H1 (cell line): ENCODE measurements at regions not wholly inside any gene's neighbourhood (a gene's known extent, or its start where the extent isn't known, plus 50 kb on each side); places are given as distances from the start of the nearest gene placed in this dataset.

ENCODE experiments used
- CTCF ChIA-PET: fragments of 300-600 bp; sonication (Branson Sonifier 250); formaldehyde crosslinking; loops from one replicate; lab custom pipeline; 2021; ENCODE audit not compliant: partially characterized antibody; lab: Charles Lee
- POLR2A ChIA-PET: fragments of 300-600 bp; sonication (Branson Sonifier 250); formaldehyde crosslinking; loops from one replicate; lab custom pipeline; 2021; ENCODE audit warnings: inconsistent platforms; ENCODE audit not compliant: partially characterized antibody; lab: Charles Lee
- DNase-seq, 2 experiments: peaks; one replicate each; pipeline versions ENCODE4 v3.0.0 to v3.0.0-alpha.2; 2010 to 2022; ENCODE audit warnings: low spot score in 2 of 2, low read depth in 1 of 2, mixed read lengths in 1 of 2
- FAIRE-seq: peaks from 2 replicates; lab custom pipeline; 2011; peaks lifted over from hg19 to GRCh38; lab: Jason Lieb, UNC
- H2AFZ ChIP-seq: 2 replicates; pipeline ENCODE4 v1.8.1; 2012; ENCODE audit warnings: low read length, inconsistent platforms
- H2AK5ac ChIP-seq: 2 replicates; pipeline ENCODE4 v1.6.1; 2013; ENCODE audit warnings: low read depth, low read length
- H2BK120ac ChIP-seq: replicated peaks from 2 replicates; pipeline ENCODE3; 2013; ENCODE audit warnings: low read depth, low read length, inconsistent platforms
- H2BK12ac ChIP-seq: 2 replicates; pipeline ENCODE4 v1.6.1; 2013; ENCODE audit warnings: low read depth, low read length
- H2BK15ac ChIP-seq: 2 replicates; pipeline ENCODE4 v1.6.1; 2013; ENCODE audit warnings: low read length
- H2BK20ac ChIP-seq: 2 replicates; pipeline ENCODE4 v1.6.1; 2013; ENCODE audit warnings: low read length
- H2BK5ac ChIP-seq: 2 replicates; pipeline ENCODE4 v1.6.1; 2013; ENCODE audit warnings: low read depth, low read length
- H3K14ac ChIP-seq: 2 replicates; pipeline ENCODE4 v1.6.1; 2013; ENCODE audit warnings: inconsistent platforms; ENCODE audit not compliant: insufficient read length
- H3K18ac ChIP-seq: 2 replicates; pipeline ENCODE4 v1.6.1; 2013; ENCODE audit warnings: low read length; ENCODE audit errors: extremely low read depth
- H3K23ac ChIP-seq: 2 replicates; pipeline ENCODE4 v1.6.1; 2013; ENCODE audit warnings: inconsistent platforms; ENCODE audit not compliant: insufficient read length
- H3K23me2 ChIP-seq: 2 replicates; pipeline ENCODE4 v1.6.1; 2013; ENCODE audit warnings: low read depth, low read length
- H3K27ac ChIP-seq: 2 replicates; pipeline ENCODE4 v1.6.1; 2011; ENCODE audit warnings: low read depth, low read length, inconsistent platforms
- H3K27me3 ChIP-seq, 4 experiments: replicated peaks in 1 of 4; 1 replicate in 1 of 4; 2 replicates in 3 of 4; pipeline versions ENCODE4 v1.6.1 to v1.8.1; 2011 to 2013; ENCODE audit warnings: low read length in 3 of 4, mild to moderate bottlenecking in 3 of 4, inconsistent platforms in 2 of 4, mixed read lengths in 2 of 4, moderate library complexity in 1 of 4; ENCODE audit not compliant: control insufficient read depth in 3 of 4, insufficient read depth in 3 of 4; ENCODE audit errors: extremely low read depth in 1 of 4
- H3K36me3 ChIP-seq, 4 experiments: 2 replicates each; pipeline versions ENCODE4 v1.6.1 to v1.8.1; 2011 to 2013; ENCODE audit warnings: mild to moderate bottlenecking in 4 of 4, low read length in 3 of 4, moderate library complexity in 2 of 4, control low read depth in 1 of 4, inconsistent platforms in 1 of 4; ENCODE audit not compliant: insufficient read depth in 4 of 4, control insufficient read depth in 2 of 4
- H3K4ac ChIP-seq: replicated peaks from 2 replicates; pipeline ENCODE3; 2013; ENCODE audit warnings: low read length, low read depth, mixed read lengths, inconsistent platforms; ENCODE audit not compliant: insufficient read length
- H3K4me1 ChIP-seq, 4 experiments: replicated peaks in 1 of 4; 1 replicate in 1 of 4; 2 replicates in 3 of 4; pipeline versions ENCODE4 v1.6.1 to v1.8.1; 2011 to 2013; ENCODE audit warnings: low read length in 3 of 4, inconsistent platforms in 2 of 4, mixed read lengths in 1 of 4; ENCODE audit not compliant: insufficient read depth in 4 of 4, control insufficient read depth in 3 of 4
- H3K4me2 ChIP-seq, 2 experiments: 2 replicates each; pipeline versions ENCODE4 v1.6.1 to v1.8.1; 2011 to 2013; ENCODE audit warnings: low read depth in 2 of 2, low read length in 2 of 2, control low read depth in 1 of 2, inconsistent platforms in 1 of 2, mild to moderate bottlenecking in 1 of 2; ENCODE audit not compliant: insufficient read depth in 1 of 2
- H3K4me3 ChIP-seq, 4 experiments: fragments of 200-600, 300-600 bp in 1 of 4; sonication (generic), shearing (Covaris generic), sonication (Bioruptor Twin) in 1 of 4; 2 replicates each; pipeline versions ENCODE4 v1.5.1 to v1.8.1; 2011 to 2016; ENCODE audit warnings: low read length in 4 of 4, low read depth in 3 of 4, control low read depth in 2 of 4, inconsistent platforms in 2 of 4, mild to moderate bottlenecking in 2 of 4, mixed read lengths in 1 of 4, moderate library complexity in 1 of 4; ENCODE audit not compliant: insufficient read depth in 2 of 4; ENCODE audit errors: extremely low read depth in 1 of 4
- H3K56ac ChIP-seq: replicated peaks from 2 replicates; pipeline ENCODE3; 2013; ENCODE audit warnings: low read depth, mild to moderate bottlenecking, mixed read lengths, low read length, inconsistent platforms; ENCODE audit not compliant: insufficient read length
- H3K79me1 ChIP-seq: 2 replicates; pipeline ENCODE4 v1.6.1; 2013; ENCODE audit warnings: low read depth, low read length, control low read depth
- H3K79me2 ChIP-seq, 2 experiments: 2 replicates each; pipeline versions ENCODE4 v1.6.1 to v1.8.1; 2012 to 2013; ENCODE audit warnings: low read length in 2 of 2, mild to moderate bottlenecking in 2 of 2, inconsistent platforms in 1 of 2; ENCODE audit not compliant: insufficient read depth in 2 of 2, control insufficient read depth in 1 of 2
- H3K9ac ChIP-seq, 4 experiments: replicated peaks in 1 of 4; 1 replicate in 1 of 4; 2 replicates in 3 of 4; pipeline versions ENCODE4 v1.6.1 to v1.8.1; 2011 to 2013; ENCODE audit warnings: low read depth in 3 of 4, low read length in 3 of 4, control low read depth in 2 of 4, mild to moderate bottlenecking in 2 of 4, moderate library complexity in 2 of 4, inconsistent platforms in 1 of 4; ENCODE audit errors: extremely low read depth in 1 of 4
- H3K9me3 ChIP-seq, 2 experiments: 2 replicates each; pipeline versions ENCODE4 v1.6.1 to v1.8.1; 2012 to 2013; ENCODE audit warnings: mild to moderate bottlenecking in 2 of 2, moderate library complexity in 2 of 2, control low read depth in 1 of 2, inconsistent platforms in 1 of 2, low read depth in 1 of 2, low read length in 1 of 2, mixed read lengths in 1 of 2; ENCODE audit not compliant: insufficient read depth in 2 of 2
- H4K20me1 ChIP-seq, 2 experiments: replicated peaks in 1 of 2; 2 replicates each; pipeline versions ENCODE3 to v1.8.1; 2011 to 2013; ENCODE audit warnings: inconsistent platforms in 2 of 2, low read length in 2 of 2, mild to moderate bottlenecking in 1 of 2; ENCODE audit not compliant: insufficient read depth in 2 of 2, control insufficient read depth in 1 of 2
- H4K5ac ChIP-seq: 2 replicates; pipeline ENCODE4 v1.6.1; 2013; ENCODE audit warnings: low read length, low read depth, mixed read lengths, inconsistent platforms; ENCODE audit not compliant: insufficient read length
- H4K8ac ChIP-seq: 2 replicates; pipeline ENCODE4 v1.8.0; 2013; ENCODE audit warnings: mild to moderate bottlenecking, moderate library complexity, low read length, inconsistent platforms; ENCODE audit not compliant: insufficient read depth; ENCODE audit errors: extremely low read depth
- H4K91ac ChIP-seq: replicated peaks from 2 replicates; pipeline ENCODE3; 2013; ENCODE audit warnings: low read length, mixed read lengths, inconsistent platforms; ENCODE audit not compliant: insufficient read length
- CBX5 ChIP-seq: fragments of 300-800, 300-1000 bp; sonication (generic); IDR thresholded peaks from 2 replicates; pipeline ENCODE4 v1.7.1; 2016; ENCODE audit warnings: antibody characterized with exemption, low read length, low read depth
- CTBP2 ChIP-seq: IDR thresholded peaks from 2 replicates; pipeline ENCODE4 v1.7.0; 2011; ENCODE audit warnings: borderline replicate concordance, mild to moderate bottlenecking, moderate library complexity, mixed read lengths, low read length; ENCODE audit not compliant: insufficient read depth, insufficient read length
- CTCF ChIP-seq, 3 experiments: IDR thresholded peaks; 1 replicate in 2 of 3; 2 replicates in 1 of 3; pipeline versions ENCODE4 v1.5.1 to v1.6.1; 2011; ENCODE audit warnings: low read length in 3 of 3, mild to moderate bottlenecking in 3 of 3, inconsistent platforms in 2 of 3, low read depth in 1 of 3, moderate library complexity in 1 of 3; ENCODE audit not compliant: insufficient read depth in 1 of 3; ENCODE audit errors: control extremely low read depth in 1 of 3
- RNF2 ChIP-seq: fragments of 200-900, 300-1000 bp; sonication (generic); IDR thresholded peaks from 2 replicates; pipeline ENCODE4 v1.7.1; 2016; ENCODE audit warnings: borderline replicate concordance, low read depth, mild to moderate bottlenecking, antibody characterized with exemption, low read length; ENCODE audit not compliant: poor library complexity, severe bottlenecking; ENCODE audit errors: missing control alignments
- SAP30 ChIP-seq: fragments of 300-600 bp; sonication (generic); IDR thresholded peaks from 2 replicates; pipeline ENCODE4 v1.7.1; 2012; ENCODE audit warnings: low read length, moderate library complexity, mild to moderate bottlenecking, inconsistent platforms; ENCODE audit not compliant: insufficient read depth, insufficient replicate concordance
- SIX5 ChIP-seq: IDR thresholded peaks from 2 replicates; pipeline ENCODE4 v1.6.1; 2011; ENCODE audit warnings: mild to moderate bottlenecking, low read depth, low read length
- TAF7 ChIP-seq: optimal IDR thresholded peaks from 2 replicates; pipeline ENCODE3; 2011; ENCODE audit warnings: low read depth, mild to moderate bottlenecking, inconsistent platforms, low read length, moderate library complexity, borderline replicate concordance
- WGBS, 2 experiments: shearing (Covaris generic) in 1 of 2; methylation state at CpG; one replicate each; pipeline versions ENCODE4 v1.1.6 to v1.1.7; 2013 to 2015; ENCODE audit warnings: low lambda C conversion rate in 2 of 2, mixed read lengths in 2 of 2, inconsistent platforms in 1 of 2, low coverage in 1 of 2, missing lambda C conversion rate in 1 of 2; ENCODE audit not compliant: insufficient replicate concordance in 2 of 2, insufficient coverage in 1 of 2, insufficient read length in 1 of 2; ENCODE audit errors: extremely low coverage in 1 of 2, missing lambda C conversion rate in 1 of 2; 5-methylcytosine and 5-hydroxymethylcytosine counted together

- Histone ChIP-seq H3K23ac (no peak overlapping the region), H3K27ac (no peak overlapping the region), H4K20me1 (no peaks in the 10 kb centered on the region), H4K5ac (no peak overlapping the region), H2BK12ac (no peak overlapping the region), H4K8ac (no peak overlapping the region), H3K9me3 (no peaks in the 10 kb centered on the region), H2AK5ac (no peak overlapping the region), H2BK5ac (no peak overlapping the region), H2BK15ac (no peak overlapping the region), H4K91ac (no peak overlapping the region), H3K36me3 (no peaks in the 10 kb centered on the region), H2AFZ (no peak overlapping the region), H2BK20ac (no peak overlapping the region), H3K56ac (no peak overlapping the region), H3K18ac (0 out of 2 replicates have a peak overlapping the region, but pooled peaks have one; percentile 7), H3K14ac (no peak overlapping the region), H3K27me3 (no peaks in the 10 kb centered on the region; a peak in 1 of 7 replicates), H3K79me1 (no peaks in the 10 kb centered on the region), H2BK120ac (no peak overlapping the region), H3K9ac (no peak overlapping the region), H3K23me2 (no peaks in the 10 kb centered on the region), H3K4me1 (peaks cover 0 to 15% (median 2%) of the 10 kb centered on the region in 4 experiments; a peak in 5 of 7 replicates), H3K4me2 (no peak overlapping the region), H3K79me2 (no peaks in the 10 kb centered on the region), H3K4ac (no peak overlapping the region), H3K4me3 (no peak overlapping the region)
- TF ChIP-seq CTCF (IDR thresholded peaks at IDR 0.05; ENCODE audit: control extremely low read depth in 1 of 3, insufficient read depth in 1 of 3, low read depth in 1 of 3, low read length in 3 of 3) (no peak), CTBP2 (no peak), TAF7 (no peak), SIX5 (no peak), CBX5 (no peak), SAP30 (no peak), RNF2 (no peak)
- 65% methylated on average over 3 of the region's 6 CpGs; no CpG with 5 or more reads in 1 of the 2 experiments for WGBS, 2 experiments
- DNase-seq (no peak), FAIRE-seq (no peak)
- CTCF ChIA-PET, result interaction anchor here (0.9 to 3.2 kb wide), 4 partner anchors 16 to 250 kb away, joined by 3 to 12 read pairs (median 6); no protein-coding TSS in a partner anchor
- POLR2A ChIA-PET, result no interaction called here
Measured at GRCh38 chrX:69077895-69078455, 87.3 kb downstream of the PJA1 start.
